Gastroesophageal sphincter (tissue), 4 donors: ENCODE measurements at regions not wholly inside any gene's neighbourhood (a gene's known extent, or its start where the extent isn't known, plus 50 kb on each side); places are given as distances from the start of the nearest gene placed in this dataset.

Experiments used
- ATAC-seq: fragments of 150-250 bp; one replicate; pipeline ENCODE4 v1.9.1; 2016; ENCODE audit warnings: mild to moderate bottlenecking, moderate library complexity
- H3K27ac ChIP-seq, 4 donors: fragments of 200-600 bp; sonication (generic) in 3 of 4; 1 replicate in 3 of 4; 2 replicates in 1 of 4; pipeline ENCODE4 v1.5.1; 2016 to 2019
- H3K27me3 ChIP-seq: fragments of 200-600 bp; sonication (generic); one replicate; pipeline ENCODE4 v1.5.1; 2019
- H3K36me3 ChIP-seq, 2 donors: fragments of 200-600 bp; sonication (generic); one replicate each; pipeline ENCODE4 v1.5.1; 2019; ENCODE audit warnings: control low read depth in 1 of 2
- H3K4me1 ChIP-seq, 3 donors: fragments of 200-600 bp; sonication (generic); 1 replicate in 2 of 3; 2 replicates in 1 of 3; pipeline ENCODE4 v1.5.1; 2016 to 2019; ENCODE audit warnings: control low read depth in 2 of 3
- H3K4me3 ChIP-seq, 2 donors: fragments of 200-600 bp; sonication (generic); one replicate each; pipeline ENCODE4 v1.5.1; 2019; ENCODE audit warnings: mild to moderate bottlenecking in 1 of 2, moderate library complexity in 1 of 2
- H3K9me3 ChIP-seq, 3 donors: fragments of 200-600 bp; sonication (generic); one replicate each; pipeline ENCODE4 v1.5.1; 2017 to 2019; ENCODE audit warnings: control low read depth in 2 of 3
- CTCF ChIP-seq, 4 experiments: fragments of 200-600 bp in 2 of 4; fragments of 450-650 bp in 2 of 4; sonication (generic) in 1 of 4; IDR thresholded peaks; one replicate each; pipeline ENCODE4 v1.5.1; 2017 to 2019; ENCODE audit warnings: antibody characterized with exemption in 4 of 4, mild to moderate bottlenecking in 2 of 4, moderate library complexity in 2 of 4
- EP300 ChIP-seq: sonication (generic); formaldehyde crosslinking; IDR thresholded peaks from one replicate; pipeline ENCODE4 v1.6.1; 2017; ENCODE audit warnings: antibody characterized with exemption, mild to moderate bottlenecking
- POLR2A ChIP-seq, 2 donors: fragments of 450-650 bp; IDR thresholded peaks; one replicate each; pipeline ENCODE4 v1.6.1; 2017; ENCODE audit warnings: antibody characterized with exemption in 2 of 2, mild to moderate bottlenecking in 2 of 2, moderate library complexity in 1 of 2
- POLR2AphosphoS5 ChIP-seq: sonication (generic); formaldehyde crosslinking; IDR thresholded peaks from one replicate; pipeline ENCODE4 v1.6.1; 2017; ENCODE audit warnings: antibody characterized with exemption
- WGBS, 2 donors: methylation state at CpG; one replicate each; pipeline ENCODE4 v1.1.5; 2018; ENCODE audit warnings: low coverage in 1 of 2; 5-methylcytosine and 5-hydroxymethylcytosine counted together

DNA sequence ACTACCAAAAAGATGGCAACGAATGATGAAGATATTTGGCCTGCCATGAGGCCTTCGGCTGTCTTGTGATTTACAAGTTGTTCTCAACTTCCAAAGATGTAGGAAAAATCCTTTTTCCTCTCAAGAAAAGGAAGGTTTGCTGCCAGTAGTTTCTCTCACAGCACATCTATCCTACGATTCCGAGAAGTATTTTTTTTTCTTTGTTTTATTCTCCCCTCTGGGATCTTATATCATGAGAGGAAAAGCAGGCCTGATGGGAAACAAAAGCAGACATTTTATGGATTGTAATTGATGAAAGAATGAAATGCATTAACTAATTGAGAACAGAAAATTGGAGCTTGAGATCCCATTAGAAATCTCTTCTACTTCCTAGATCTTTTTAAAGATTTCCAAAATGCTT lies 1197.9 kb upstream of the SEL1L start:
- TF ChIP-seq EP300 (no peak), CTCF (IDR thresholded peaks at IDR 0.05) (no peak)
- Histone ChIP-seq H3K9me3 (no peaks in the 10 kb centered on the region), H3K4me1 (no peaks in the 10 kb centered on the region), H3K4me3 (no peak overlapping the region), H3K36me3 (no peaks in the 10 kb centered on the region), H3K27me3 (no peaks in the 10 kb centered on the region), H3K27ac (no peak overlapping the region)
- ATAC-seq: no peak
- WGBS, 2 donors: 73 to 78% methylated on average over 4 of the region's 4 CpGs

DNA sequence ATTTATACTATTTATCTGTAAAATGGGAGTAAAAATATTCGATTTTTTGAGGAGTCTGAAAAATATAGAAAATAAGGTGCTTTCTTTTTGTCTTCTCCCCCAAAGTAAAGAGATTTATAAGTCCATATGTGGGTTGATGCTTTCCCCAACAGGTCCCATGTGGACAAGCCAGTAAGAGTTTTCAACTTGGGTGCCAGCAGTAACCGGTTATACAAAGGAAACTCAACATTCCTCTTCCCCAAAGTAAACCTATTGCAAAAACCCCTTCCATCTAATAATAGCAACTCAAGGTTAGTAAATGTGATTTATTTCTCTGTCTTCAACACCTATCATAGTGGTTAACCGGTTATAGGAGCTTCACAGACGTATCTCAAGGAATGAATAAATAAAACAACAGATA lies 1206.9 kb upstream of the SEL1L start:
- WGBS, 2 donors: 30 to 40% methylated on average over 4 of the region's 4 CpGs
- TF ChIP-seq CTCF (IDR thresholded peaks at IDR 0.05): no peak
- TF ChIP-seq POLR2AphosphoS5: no peak
- no peak for TF ChIP-seq POLR2A (IDR thresholded peaks at IDR 0.05)
- no peak for TF ChIP-seq EP300
- no peaks in the 10 kb centered on the region for H3K27me3 ChIP-seq

DNA sequence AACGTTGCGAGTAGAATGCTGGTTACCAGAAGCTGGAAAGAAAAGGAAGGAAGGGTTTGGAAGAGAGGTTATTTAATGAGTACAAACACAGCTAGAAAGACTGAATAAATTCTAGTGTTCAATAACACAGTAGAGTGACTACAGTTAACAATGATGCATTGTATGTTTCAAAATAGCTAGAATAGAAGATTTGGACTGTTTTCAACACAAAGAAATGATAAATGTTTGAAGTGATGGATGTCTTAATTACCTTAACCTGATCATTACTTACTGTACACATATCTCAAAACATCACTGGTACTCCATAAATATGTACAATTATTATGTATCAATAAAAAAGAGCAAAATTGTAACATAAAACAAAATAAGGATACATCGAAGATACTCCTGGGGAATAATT lies 1221.8 kb upstream of the SEL1L start:
- TF ChIP-seq CTCF (IDR thresholded peaks at IDR 0.05): no peak
- no peak for TF ChIP-seq EP300
- TF ChIP-seq POLR2A (IDR thresholded peaks at IDR 0.05): no peak
- no peak for TF ChIP-seq POLR2AphosphoS5
- WGBS, 2 donors: 75 to 81% methylated on average over 3 of the region's 3 CpGs
- no peak for ATAC-seq
- no peak overlapping the region for H3K4me3 ChIP-seq
- no peaks in the 10 kb centered on the region for H3K9me3 ChIP-seq
- H3K27me3 ChIP-seq: no peaks in the 10 kb centered on the region
- no peaks in the 10 kb centered on the region for H3K36me3 ChIP-seq
- no peak overlapping the region for H3K27ac ChIP-seq
- H3K4me1 ChIP-seq: no peaks in the 10 kb centered on the region

More for the DNA sequence above, 1206.9 kb upstream of the SEL1L start:
- H3K4me1 ChIP-seq: no peaks in the 10 kb centered on the region
- ATAC-seq: no peak
- H3K36me3 ChIP-seq: no peaks in the 10 kb centered on the region
- H3K9me3 ChIP-seq: no peaks in the 10 kb centered on the region
- H3K27ac ChIP-seq: no peak overlapping the region
- H3K4me3 ChIP-seq: no peak overlapping the region

DNA sequence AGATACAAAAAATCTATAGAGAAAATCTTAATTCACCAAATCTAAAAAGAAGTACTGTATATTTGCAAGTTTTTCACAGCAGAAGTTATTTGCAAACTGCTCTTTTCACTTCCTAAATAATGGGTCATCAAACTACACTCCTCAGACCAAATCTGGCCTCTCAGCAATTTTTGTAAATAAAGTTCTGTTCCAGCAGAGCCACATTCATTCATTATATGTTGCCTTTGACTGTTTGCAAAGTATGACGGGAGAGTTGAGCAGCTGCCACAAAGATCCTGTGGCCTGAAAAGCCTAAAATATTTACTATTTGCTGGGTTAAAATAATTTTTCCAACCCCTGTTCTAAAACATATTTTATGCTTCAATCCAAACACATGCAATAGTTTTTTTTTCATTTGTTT lies 1222.3 kb upstream of the SEL1L start:
- no peak overlapping the region for H3K4me3 ChIP-seq
- ATAC-seq: no peak

GRCh38 chr14:82757776-82758175 lies 1224.1 kb upstream of the SEL1L start:
- H3K36me3 ChIP-seq: no peaks in the 10 kb centered on the region
- no peaks in the 10 kb centered on the region for H3K27me3 ChIP-seq
- no peak overlapping the region for H3K4me3 ChIP-seq
- H3K27ac ChIP-seq: no peak overlapping the region
- H3K4me1 ChIP-seq: no peaks in the 10 kb centered on the region
- WGBS, 2 donors: 86 to 95% methylated on average over 2 of the region's 2 CpGs
- H3K9me3 ChIP-seq: no peaks in the 10 kb centered on the region
- no peak for TF ChIP-seq POLR2AphosphoS5
- no peak for TF ChIP-seq EP300
- no peak for TF ChIP-seq POLR2A (IDR thresholded peaks at IDR 0.05)
- no peak for TF ChIP-seq CTCF (IDR thresholded peaks at IDR 0.05)
- no peak for ATAC-seq

More for the DNA sequence above, 1222.3 kb upstream of the SEL1L start:
- H3K27ac ChIP-seq: no peak overlapping the region
- no peaks in the 10 kb centered on the region for H3K9me3 ChIP-seq
- no peaks in the 10 kb centered on the region for H3K36me3 ChIP-seq
- H3K4me1 ChIP-seq: no peaks in the 10 kb centered on the region
- H3K27me3 ChIP-seq: no peaks in the 10 kb centered on the region
- 17 to 26% methylated on average over 1 of the region's 1 CpG for WGBS, 2 donors
- TF ChIP-seq EP300: no peak
- no peak for TF ChIP-seq CTCF (IDR thresholded peaks at IDR 0.05)
- TF ChIP-seq POLR2A (IDR thresholded peaks at IDR 0.05): no peak
- no peak for TF ChIP-seq POLR2AphosphoS5
